GM13977 (cell line): ENCODE measurements at regions not wholly inside any gene's neighbourhood (a gene's known extent, or its start where the extent isn't known, plus 50 kb on each side); places are given as distances from the start of the nearest gene placed in this dataset.

Source experiments
- DNase-seq: peaks from one replicate; pipeline ENCODE4 v3.0.0; 2012; ENCODE audit warnings: low spot score
- in situ Hi-C: fragments of 300-500 bp; cut with MboI; formaldehyde crosslinking; loops from one replicate; pipeline ENCODE4 v1.12.0; 2022; ENCODE audit warnings: low sequenced_read_pairs, low pct_unique_long_range_greater_than_20kb, mixed read lengths, inconsistent platforms; ENCODE audit not compliant: unreplicated experiment
- TF ChIP-seq, protein P1 (sequence below): IDR thresholded peaks from 2 replicates; pipeline ENCODE4 v1.5.1; 2012; ENCODE audit warnings: mild to moderate bottlenecking, control low read depth; ENCODE audit not compliant: insufficient read depth; ENCODE audit errors: extremely low read depth, missing control alignments

DNA sequence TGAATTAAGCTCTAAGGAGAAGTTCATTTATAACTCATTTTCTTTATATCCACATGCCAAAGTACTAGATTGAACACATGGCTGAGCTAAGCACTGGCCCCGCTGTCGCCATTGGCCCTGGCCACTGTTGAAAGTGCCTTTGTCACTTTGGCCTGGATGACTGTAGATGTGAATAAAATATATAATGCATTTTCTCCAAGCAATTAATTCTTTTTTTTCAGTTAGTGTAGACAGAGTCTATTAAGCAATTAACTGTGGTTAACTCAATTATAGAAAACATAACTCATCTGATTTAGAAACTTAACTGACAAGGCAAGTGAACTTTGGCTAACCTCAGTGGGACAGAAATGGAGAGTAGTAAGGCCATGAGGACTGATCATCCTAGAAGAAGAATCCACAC is 965.6 kb downstream of the EFNB2 start:
- DNase-seq: no peak
- in situ Hi-C loops: no loop called here
- TF ChIP-seq, protein P1, sequence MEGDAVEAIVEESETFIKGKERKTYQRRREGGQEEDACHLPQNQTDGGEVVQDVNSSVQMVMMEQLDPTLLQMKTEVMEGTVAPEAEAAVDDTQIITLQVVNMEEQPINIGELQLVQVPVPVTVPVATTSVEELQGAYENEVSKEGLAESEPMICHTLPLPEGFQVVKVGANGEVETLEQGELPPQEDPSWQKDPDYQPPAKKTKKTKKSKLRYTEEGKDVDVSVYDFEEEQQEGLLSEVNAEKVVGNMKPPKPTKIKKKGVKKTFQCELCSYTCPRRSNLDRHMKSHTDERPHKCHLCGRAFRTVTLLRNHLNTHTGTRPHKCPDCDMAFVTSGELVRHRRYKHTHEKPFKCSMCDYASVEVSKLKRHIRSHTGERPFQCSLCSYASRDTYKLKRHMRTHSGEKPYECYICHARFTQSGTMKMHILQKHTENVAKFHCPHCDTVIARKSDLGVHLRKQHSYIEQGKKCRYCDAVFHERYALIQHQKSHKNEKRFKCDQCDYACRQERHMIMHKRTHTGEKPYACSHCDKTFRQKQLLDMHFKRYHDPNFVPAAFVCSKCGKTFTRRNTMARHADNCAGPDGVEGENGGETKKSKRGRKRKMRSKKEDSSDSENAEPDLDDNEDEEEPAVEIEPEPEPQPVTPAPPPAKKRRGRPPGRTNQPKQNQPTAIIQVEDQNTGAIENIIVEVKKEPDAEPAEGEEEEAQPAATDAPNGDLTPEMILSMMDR: no peak

DNA sequence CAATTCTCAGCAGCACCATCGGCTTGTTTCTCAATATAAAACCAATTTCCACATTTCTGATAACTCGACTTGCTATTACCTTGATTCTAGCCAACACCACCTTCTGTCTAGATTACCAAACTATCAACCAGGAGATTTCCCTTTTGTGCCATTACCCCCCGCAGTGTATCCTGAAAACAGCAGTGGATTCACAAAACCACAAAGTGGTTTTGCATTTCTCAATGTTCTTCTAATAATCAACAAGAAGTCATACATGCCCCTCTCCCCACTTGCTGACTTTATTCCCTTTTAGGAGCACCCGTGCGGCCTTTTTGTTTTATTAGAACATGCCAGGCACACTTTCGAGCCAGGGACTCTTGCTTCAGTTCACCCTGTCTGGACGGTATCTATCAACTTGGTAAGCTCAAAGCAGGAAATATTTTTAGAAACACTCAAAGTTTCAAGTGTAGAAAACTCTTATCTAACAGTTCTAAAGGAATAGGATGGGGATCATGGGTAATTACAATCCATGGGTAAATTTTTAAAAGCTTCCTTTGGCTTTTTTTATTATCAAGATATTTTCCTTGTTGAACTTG is 967.4 kb downstream of the EFNB2 start:
- in situ Hi-C loops: no loop called here
- TF ChIP-seq, protein P1: no peak
- no peak for DNase-seq

DNA sequence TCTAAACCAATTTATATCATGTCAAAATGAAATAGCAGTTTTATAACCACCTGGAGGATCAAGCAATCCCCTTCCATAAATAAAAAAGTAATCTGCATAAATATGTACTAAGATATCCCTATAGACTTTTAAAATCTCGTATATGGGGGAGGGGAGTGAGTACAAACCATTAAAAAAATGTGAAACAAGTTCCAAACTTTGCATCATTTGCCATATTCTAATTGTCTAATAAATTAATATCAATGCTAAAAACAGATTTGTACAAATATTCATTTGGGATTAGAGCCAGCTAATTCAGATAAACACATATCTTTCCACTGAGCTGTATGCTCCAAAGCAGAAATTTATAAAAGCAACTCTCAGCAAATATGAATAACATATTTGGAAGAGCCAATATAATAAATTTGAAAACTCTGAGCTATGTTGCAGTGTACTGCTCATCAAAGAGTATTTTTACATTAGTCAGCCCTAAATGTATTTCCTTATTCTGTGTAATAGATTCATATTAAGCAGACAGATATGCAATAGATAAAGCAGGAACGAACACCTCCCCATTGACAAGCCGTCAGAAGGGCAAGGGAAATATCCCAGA is 970.2 kb downstream of the EFNB2 start:
- no peak for DNase-seq
- TF ChIP-seq, protein P1: no peak
- in situ Hi-C loops: no loop called here

DNA sequence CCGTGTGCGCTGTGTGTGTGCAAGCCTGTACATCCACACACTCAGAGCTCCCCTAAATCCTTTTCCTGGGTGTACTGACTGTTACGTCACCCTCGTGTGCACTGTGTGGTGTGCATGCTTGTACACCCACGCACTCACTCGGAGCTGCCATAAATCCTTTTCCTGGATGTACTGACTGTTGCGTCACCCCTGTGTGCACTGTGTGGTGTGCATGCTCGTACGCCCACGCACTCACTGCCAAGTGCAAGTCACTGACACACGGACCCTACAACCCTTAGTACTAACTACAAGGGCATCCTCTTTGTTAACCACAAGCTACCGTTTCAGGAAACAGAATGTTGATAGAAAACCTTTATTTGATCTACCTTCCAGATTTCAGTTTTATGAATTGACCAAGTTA is 983.4 kb downstream of the EFNB2 start:
- in situ Hi-C loops: no loop called here
- TF ChIP-seq, protein P1: no peak
- DNase-seq: no peak

DNA sequence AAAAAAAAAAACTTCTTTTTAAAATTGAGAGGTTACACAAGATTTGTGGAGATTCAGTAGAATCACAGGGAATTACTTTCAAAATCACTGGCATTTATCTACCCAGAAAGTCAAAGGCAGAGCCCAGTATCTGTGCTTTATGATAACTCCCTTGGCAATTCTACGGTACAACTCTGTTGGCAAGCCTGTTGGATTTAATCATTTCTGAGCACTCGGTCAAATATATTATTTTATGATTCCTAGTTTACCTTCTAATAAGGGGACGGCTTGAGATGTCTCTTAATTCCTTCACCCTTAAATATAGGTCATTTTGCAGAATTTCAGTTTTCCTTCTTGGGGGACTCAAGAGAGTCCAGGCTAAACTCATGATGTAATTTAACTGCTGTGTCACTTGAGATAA is 987.6 kb downstream of the EFNB2 start:
- no peak for DNase-seq
- TF ChIP-seq, protein P1: no peak
- in situ Hi-C loops: no loop called here

DNA sequence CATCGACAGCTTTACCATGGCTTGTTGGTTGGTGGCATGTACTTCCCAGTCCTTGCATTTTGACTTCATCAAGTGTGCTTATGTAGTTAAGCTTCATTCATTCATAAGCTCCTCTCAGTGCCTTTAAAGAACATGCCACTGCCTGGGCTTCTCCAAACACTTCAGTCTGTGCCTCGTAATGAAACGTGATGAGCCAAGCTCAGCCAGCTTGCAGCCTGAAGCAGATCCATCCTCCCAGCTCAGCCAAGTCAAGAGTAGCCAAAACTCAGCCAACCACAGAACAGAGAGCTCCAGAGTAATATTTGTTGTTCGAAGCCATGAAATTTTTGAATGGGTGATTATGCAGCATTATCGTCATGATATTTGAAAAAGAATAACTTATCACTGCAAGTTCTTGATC is 989.7 kb downstream of the EFNB2 start:
- in situ Hi-C loops: no loop called here
- TF ChIP-seq, protein P1: no peak
- no peak for DNase-seq
